SK-N-SH (cell line): ENCODE measurements at regions not wholly inside any gene's neighbourhood (a gene's known extent, or its start where the extent isn't known, plus 50 kb on each side); places are given as distances from the start of the nearest gene placed in this dataset.

Source experiments
- CTCF ChIP-seq: fragments of 200-600 bp; sonication (generic); IDR thresholded peaks from 2 replicates; pipeline ENCODE4 v1.6.1; 2017; ENCODE audit warnings: antibody characterized with exemption, mild to moderate bottlenecking, moderate library complexity
- EZH2phosphoT487 ChIP-seq: fragments of 200-600 bp; sonication (generic); IDR thresholded peaks from 2 replicates; pipeline ENCODE4 v1.6.1; 2017; ENCODE audit warnings: low read depth, mixed run types, mild to moderate bottlenecking, antibody characterized with exemption, moderate library complexity, borderline replicate concordance
- FOSL2 ChIP-seq: IDR thresholded peaks from 2 replicates; pipeline ENCODE4 v1.4.0; 2012; ENCODE audit warnings: low read depth, mild to moderate bottlenecking, moderate library complexity, borderline replicate concordance
- FOXJ3 ChIP-seq: sonication (generic); formaldehyde crosslinking; IDR thresholded peaks from 2 replicates; pipeline ENCODE4 v1.5.1; 2020; ENCODE audit warnings: mild to moderate bottlenecking, missing genetic modification reagents
- MAX ChIP-seq: IDR thresholded peaks from 2 replicates; pipeline ENCODE4 v1.4.0; 2012; ENCODE audit warnings: low read depth
- POLR2AphosphoS5 ChIP-seq: IDR thresholded peaks from 2 replicates; pipeline ENCODE4 v1.6.1; 2012; ENCODE audit warnings: low read depth, low read length
- RCOR1 ChIP-seq: fragments of 150-350 bp; IDR thresholded peaks from 2 replicates; pipeline ENCODE4 v1.6.1; 2017; ENCODE audit warnings: antibody characterized with exemption, low read length
- REST ChIP-seq: IDR thresholded peaks from 2 replicates; pipeline ENCODE4 v1.6.1; 2012; ENCODE audit warnings: mild to moderate bottlenecking, low read depth, low read length, moderate library complexity
- RXRA ChIP-seq: IDR thresholded peaks from 2 replicates; pipeline ENCODE4 v1.4.0; 2012; ENCODE audit warnings: low read depth, mild to moderate bottlenecking, borderline replicate concordance
- SIN3A ChIP-seq: IDR thresholded peaks from 2 replicates; pipeline ENCODE4 v1.6.1; 2012; ENCODE audit warnings: low read depth, mild to moderate bottlenecking, low read length, moderate library complexity, borderline replicate concordance

GRCh38 chr11:103727262-103727661 is 309.2 kb upstream of the DDI1 start:
- no peak for TF ChIP-seq FOXJ3 (CRISPR knock-in tag)
- no peak for TF ChIP-seq CTCF
- TF ChIP-seq RXRA = no peak
- no peak for TF ChIP-seq REST
- TF ChIP-seq SIN3A = no peak
- TF ChIP-seq MAX = no peak
- no peak for TF ChIP-seq POLR2AphosphoS5
- no peak for TF ChIP-seq FOSL2
- TF ChIP-seq EZH2phosphoT487 = no peak
- no peak for TF ChIP-seq RCOR1
